ENCODE measurements at regions not wholly inside any gene's neighbourhood (a gene's known extent, or its start where the extent isn't known, plus 50 kb on each side); places are given as distances from the start of the nearest gene placed in this dataset.

- peak; percentile 27 for TF ChIP-seq CTCF (IDR thresholded peaks at IDR 0.05; ENCODE audit: insufficient read depth, low read depth, low read length, missing control alignments)
- no peak overlapping the region for H3K4me3 ChIP-seq (ENCODE audit: low read length)
- DNase-seq (ENCODE audit: low read depth) = no peak
Measured at GRCh38 chr2:39851651-39852110, 72.6 kb upstream of the THUMPD2 start.

GRCh38 chr2:39851251-39851650 is 72.2 kb upstream of the THUMPD2 start:
- TF ChIP-seq CTCF (IDR thresholded peaks at IDR 0.05; ENCODE audit: insufficient read depth, low read depth, low read length, missing control alignments) = no peak
- DNase-seq (ENCODE audit: low read depth) = no peak
- no peak overlapping the region for H3K4me3 ChIP-seq (ENCODE audit: low read length)

GRCh38 chr2:39849982-39850526 is 71.0 kb upstream of the THUMPD2 start:
- no peak overlapping the region for H3K4me3 ChIP-seq (ENCODE audit: low read length)
- no peak for TF ChIP-seq CTCF (IDR thresholded peaks at IDR 0.05; ENCODE audit: insufficient read depth, low read depth, low read length, missing control alignments)
- DNase-seq (ENCODE audit: low read depth) = no peak

GRCh38 chr2:39849064-39849463 is 70.0 kb upstream of the THUMPD2 start:
- no peak for DNase-seq (ENCODE audit: low read depth)
- no peak for TF ChIP-seq CTCF (IDR thresholded peaks at IDR 0.05; ENCODE audit: insufficient read depth, low read depth, low read length, missing control alignments)
- no peak overlapping the region for H3K4me3 ChIP-seq (ENCODE audit: low read length)

- no peak overlapping the region for H3K4me3 ChIP-seq (ENCODE audit: low read length)
- no peak for TF ChIP-seq CTCF (IDR thresholded peaks at IDR 0.05; ENCODE audit: insufficient read depth, low read depth, low read length, missing control alignments)
- DNase-seq (ENCODE audit: low read depth) = peak; percentile 99
Measured at GRCh38 chr2:39845460-39846146, 66.5 kb upstream of the THUMPD2 start.

GRCh38 chr2:39839261-39839848 is 60.3 kb upstream of the THUMPD2 start:
- TF ChIP-seq CTCF (IDR thresholded peaks at IDR 0.05; ENCODE audit: insufficient read depth, low read depth, low read length, missing control alignments) = no peak
- H3K4me3 ChIP-seq (ENCODE audit: low read length) = no peak overlapping the region
- no peak for DNase-seq (ENCODE audit: low read depth)
